GM12875 (cell line): ENCODE measurements at regions not wholly inside any gene's neighbourhood (a gene's known extent, or its start where the extent isn't known, plus 50 kb on each side); places are given as distances from the start of the nearest gene placed in this dataset.

Experiments used
- H3K4me3 ChIP-seq: one replicate; pipeline ENCODE4 v1.5.1; 2011; ENCODE audit warnings: low read depth, low read length, control low read depth
- CTCF ChIP-seq: IDR thresholded peaks from 2 replicates; pipeline ENCODE4 v1.5.1; 2011; ENCODE audit warnings: low read depth, mild to moderate bottlenecking, control low read depth, inconsistent platforms, low read length, moderate library complexity, borderline replicate concordance; ENCODE audit not compliant: insufficient read depth

- TF ChIP-seq CTCF, result no peak
- H3K4me3 ChIP-seq, result no peak overlapping the region
Observed at GRCh38 chr20:43379239-43379917, 78.3 kb upstream of the SRSF6 start.

- H3K4me3 ChIP-seq, result no peak overlapping the region
- no peak for TF ChIP-seq CTCF
Observed at GRCh38 chr20:43376831-43377230, 80.9 kb upstream of the SRSF6 start.

GRCh38 chr20:43375591-43375990 is 82.1 kb upstream of the SRSF6 start:
- H3K4me3 ChIP-seq, result no peak overlapping the region
- no peak for TF ChIP-seq CTCF

GRCh38 chr20:43372051-43372450 is 85.6 kb upstream of the SRSF6 start:
- H3K4me3 ChIP-seq, result no peak overlapping the region
- no peak for TF ChIP-seq CTCF

- TF ChIP-seq CTCF, result no peak
- H3K4me3 ChIP-seq, result no peak overlapping the region
Observed at GRCh38 chr20:43365691-43366090, 92.0 kb upstream of the SRSF6 start.

- no peak overlapping the region for H3K4me3 ChIP-seq
- TF ChIP-seq CTCF, result no peak
Observed at GRCh38 chr20:43364001-43364400, 93.7 kb upstream of the SRSF6 start.

GRCh38 chr20:43363506-43363905 is 94.2 kb upstream of the SRSF6 start:
- TF ChIP-seq CTCF, result no peak

More at GRCh38 chr20:43363506-43363905, 94.2 kb upstream of the SRSF6 start:
- no peak overlapping the region for H3K4me3 ChIP-seq
